ENCODE measurements at regions not wholly inside any gene's neighbourhood (a gene's known extent, or its start where the extent isn't known, plus 50 kb on each side); places are given as distances from the start of the nearest gene placed in this dataset.

DNA sequence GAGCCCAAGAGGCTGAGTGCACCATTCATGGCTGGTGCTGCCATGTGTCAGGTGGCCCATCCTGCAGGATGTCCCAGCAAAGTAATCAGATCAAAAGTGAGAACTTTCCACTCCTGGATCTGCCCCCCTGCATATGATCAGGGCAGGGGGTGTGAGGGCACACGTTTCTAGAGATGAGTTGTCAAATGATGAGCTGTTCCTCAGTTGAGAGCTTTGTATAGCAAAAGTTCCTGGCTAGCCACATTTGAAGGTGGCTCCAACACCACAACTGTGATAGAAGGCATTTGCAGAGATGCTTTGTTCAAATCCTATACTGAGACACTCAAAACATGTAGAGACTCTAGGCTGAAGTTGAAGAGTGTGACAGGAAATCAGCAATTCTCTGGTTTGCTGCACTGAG, 501.8 kb downstream of the BCOR start:
- no peak overlapping the region for H3K27ac ChIP-seq

DNA sequence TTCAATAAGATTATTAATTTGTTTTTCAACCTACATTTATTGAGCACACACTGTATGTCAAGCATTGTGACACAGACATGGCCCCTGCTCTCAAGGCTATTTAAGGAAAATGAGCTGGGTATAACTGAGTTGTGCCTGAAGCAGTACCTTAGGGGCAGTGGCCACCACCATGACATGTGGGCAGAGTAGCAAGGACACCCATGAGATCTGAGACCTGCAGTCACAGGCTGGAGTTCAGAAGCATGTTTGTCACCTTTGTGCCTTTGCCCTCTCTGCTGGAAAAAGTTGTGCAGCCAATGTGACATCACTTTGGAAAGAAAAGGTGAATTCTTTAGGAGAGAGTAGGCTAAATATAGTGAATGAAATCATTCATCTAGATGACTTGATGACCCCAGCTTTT, 501.3 kb downstream of the BCOR start:
- H3K27ac ChIP-seq, result no peak overlapping the region
- H3K9me3 ChIP-seq, result no peaks in the 10 kb centered on the region
- TF ChIP-seq POLR2A (IDR thresholded peaks at IDR 0.05) (no peak), POLR2AphosphoS5 (IDR thresholded peaks at IDR 0.05) (no peak)
- TF ChIP-seq, protein P1, sequence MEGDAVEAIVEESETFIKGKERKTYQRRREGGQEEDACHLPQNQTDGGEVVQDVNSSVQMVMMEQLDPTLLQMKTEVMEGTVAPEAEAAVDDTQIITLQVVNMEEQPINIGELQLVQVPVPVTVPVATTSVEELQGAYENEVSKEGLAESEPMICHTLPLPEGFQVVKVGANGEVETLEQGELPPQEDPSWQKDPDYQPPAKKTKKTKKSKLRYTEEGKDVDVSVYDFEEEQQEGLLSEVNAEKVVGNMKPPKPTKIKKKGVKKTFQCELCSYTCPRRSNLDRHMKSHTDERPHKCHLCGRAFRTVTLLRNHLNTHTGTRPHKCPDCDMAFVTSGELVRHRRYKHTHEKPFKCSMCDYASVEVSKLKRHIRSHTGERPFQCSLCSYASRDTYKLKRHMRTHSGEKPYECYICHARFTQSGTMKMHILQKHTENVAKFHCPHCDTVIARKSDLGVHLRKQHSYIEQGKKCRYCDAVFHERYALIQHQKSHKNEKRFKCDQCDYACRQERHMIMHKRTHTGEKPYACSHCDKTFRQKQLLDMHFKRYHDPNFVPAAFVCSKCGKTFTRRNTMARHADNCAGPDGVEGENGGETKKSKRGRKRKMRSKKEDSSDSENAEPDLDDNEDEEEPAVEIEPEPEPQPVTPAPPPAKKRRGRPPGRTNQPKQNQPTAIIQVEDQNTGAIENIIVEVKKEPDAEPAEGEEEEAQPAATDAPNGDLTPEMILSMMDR (IDR thresholded peaks at IDR 0.05 in 8 of 11, conservative IDR thresholded peaks at IDR 0.05 in 3 of 11), result no peak
- H3K4me1 ChIP-seq, result no peaks in the 10 kb centered on the region
- H3K27me3 ChIP-seq (replicated peaks in 1 of 7), result no peaks in the 10 kb centered on the region
- H3K4me3 ChIP-seq, result no peak overlapping the region
- no peaks in the 10 kb centered on the region for H3K36me3 ChIP-seq
- intact Hi-C loops (cut with DNase I; ENCODE audit: low total_unique reads), result no loop called here
- no peak for DNase-seq

More for the DNA sequence above, 501.8 kb downstream of the BCOR start:
- Histone ChIP-seq H3K36me3 (no peaks in the 10 kb centered on the region), H3K4me1 (no peaks in the 10 kb centered on the region), H3K27me3 (replicated peaks in 1 of 7) (no peaks in the 10 kb centered on the region), H3K4me3 (no peak overlapping the region), H3K9me3 (no peaks in the 10 kb centered on the region)
- TF ChIP-seq POLR2A (IDR thresholded peaks at IDR 0.05) (no peak), POLR2AphosphoS5 (IDR thresholded peaks at IDR 0.05) (no peak)
- TF ChIP-seq, protein P1 (IDR thresholded peaks at IDR 0.05 in 8 of 11, conservative IDR thresholded peaks at IDR 0.05 in 3 of 11), result no peak
- 31 to 63% (median 43%) methylated on average over 1 of the region's 1 CpG for WGBS, 5 donors
- intact Hi-C loops (cut with DNase I; ENCODE audit: low total_unique reads), result no loop called here
- no peak for DNase-seq

DNA sequence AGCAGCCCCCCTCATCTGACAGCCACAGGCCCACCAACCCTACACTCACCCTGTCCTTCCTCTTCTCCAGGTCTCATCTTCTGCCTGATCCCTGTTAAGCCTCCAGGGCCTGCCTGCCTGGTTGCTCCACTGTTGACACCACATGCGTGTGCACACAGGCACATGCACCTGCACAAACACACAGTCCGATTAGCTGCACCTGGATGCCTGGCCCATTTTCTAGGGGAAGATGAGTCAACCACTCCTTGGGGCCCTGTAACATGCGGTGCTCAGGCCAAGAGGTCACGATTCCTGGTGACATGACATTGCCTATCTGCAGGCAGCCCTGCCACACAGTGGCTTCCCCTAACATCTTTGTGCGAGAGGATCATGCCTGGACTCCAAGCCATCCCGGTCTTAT, 498.4 kb downstream of the BCOR start:
- WGBS, 5 donors, result 82 to 96% (median 89%) methylated on average over 5 to 6 of the region's 6 CpGs
- peaks cover 0 to 7% (median 0%) of the 10 kb centered on the region in 7 donors for H3K27me3 ChIP-seq (replicated peaks in 1 of 7)
- no peaks in the 10 kb centered on the region for H3K4me1 ChIP-seq
- no peak overlapping the region for H3K4me3 ChIP-seq
- TF ChIP-seq POLR2A (IDR thresholded peaks at IDR 0.05) (no peak), POLR2AphosphoS5 (IDR thresholded peaks at IDR 0.05) (no peak)
- TF ChIP-seq, protein P1 (IDR thresholded peaks at IDR 0.05 in 8 of 11, conservative IDR thresholded peaks at IDR 0.05 in 3 of 11), result no peak
- no peaks in the 10 kb centered on the region for H3K36me3 ChIP-seq
- H3K9me3 ChIP-seq, result no peaks in the 10 kb centered on the region
- H3K27ac ChIP-seq, result no peak overlapping the region
- no peak for DNase-seq
- intact Hi-C loops (cut with DNase I; ENCODE audit: low total_unique reads), result no loop called here

DNA sequence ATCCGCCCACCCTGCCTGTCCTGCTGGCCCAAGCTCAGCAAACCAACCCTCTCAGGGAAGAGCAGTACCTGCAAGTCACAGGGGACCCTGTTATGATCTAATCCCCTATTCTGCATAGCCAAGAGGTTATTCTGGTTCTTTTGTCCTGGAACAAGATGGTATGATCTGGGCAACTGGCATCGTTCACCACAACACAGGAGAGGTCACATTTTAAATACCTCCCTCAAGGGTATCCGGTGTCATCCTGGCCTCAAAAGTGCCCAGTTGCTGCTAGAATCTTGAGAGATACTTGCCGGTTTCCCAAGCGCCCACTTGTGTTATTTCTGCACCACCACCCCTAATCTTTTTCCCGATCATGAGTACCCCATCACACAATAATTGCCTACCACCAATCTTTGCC, 497.5 kb downstream of the BCOR start:
- TF ChIP-seq POLR2A (IDR thresholded peaks at IDR 0.05) (no peak), POLR2AphosphoS5 (IDR thresholded peaks at IDR 0.05) (no peak)
- TF ChIP-seq, protein P1 (IDR thresholded peaks at IDR 0.05 in 8 of 11, conservative IDR thresholded peaks at IDR 0.05 in 3 of 11), result no peak
- intact Hi-C loops (cut with DNase I; ENCODE audit: low total_unique reads), result no loop called here
- WGBS, 5 donors, result 68 to 92% (median 83%) methylated on average over 5 to 6 of the region's 6 CpGs
- H3K4me3 ChIP-seq, result no peak overlapping the region
- no peaks in the 10 kb centered on the region for H3K4me1 ChIP-seq
- no peaks in the 10 kb centered on the region for H3K9me3 ChIP-seq
- H3K27me3 ChIP-seq (replicated peaks in 1 of 7), result peaks cover 0 to 12% (median 0%) of the 10 kb centered on the region in 7 donors
- no peak overlapping the region for H3K27ac ChIP-seq
- no peaks in the 10 kb centered on the region for H3K36me3 ChIP-seq
- no peak for DNase-seq

Measured in spleen (tissue), 11 donors.